ENCODE measurements at regions not wholly inside any gene's neighbourhood (a gene's known extent, or its start where the extent isn't known, plus 50 kb on each side); places are given as distances from the start of the nearest gene placed in this dataset.

GRCh38 chr10:84991301-84991700, 662.9 kb downstream of the CCSER2 start:
- POLR2A ChIA-PET: no interaction called here
- no peak for DNase-seq (ENCODE audit: extremely low spot score)
- CTCF ChIA-PET: interaction anchor here (2.2 kb wide), 1 partner anchor 9 kb away, joined by 13 read pairs; no protein-coding TSS in a partner anchor
- TF ChIP-seq, protein P1, sequence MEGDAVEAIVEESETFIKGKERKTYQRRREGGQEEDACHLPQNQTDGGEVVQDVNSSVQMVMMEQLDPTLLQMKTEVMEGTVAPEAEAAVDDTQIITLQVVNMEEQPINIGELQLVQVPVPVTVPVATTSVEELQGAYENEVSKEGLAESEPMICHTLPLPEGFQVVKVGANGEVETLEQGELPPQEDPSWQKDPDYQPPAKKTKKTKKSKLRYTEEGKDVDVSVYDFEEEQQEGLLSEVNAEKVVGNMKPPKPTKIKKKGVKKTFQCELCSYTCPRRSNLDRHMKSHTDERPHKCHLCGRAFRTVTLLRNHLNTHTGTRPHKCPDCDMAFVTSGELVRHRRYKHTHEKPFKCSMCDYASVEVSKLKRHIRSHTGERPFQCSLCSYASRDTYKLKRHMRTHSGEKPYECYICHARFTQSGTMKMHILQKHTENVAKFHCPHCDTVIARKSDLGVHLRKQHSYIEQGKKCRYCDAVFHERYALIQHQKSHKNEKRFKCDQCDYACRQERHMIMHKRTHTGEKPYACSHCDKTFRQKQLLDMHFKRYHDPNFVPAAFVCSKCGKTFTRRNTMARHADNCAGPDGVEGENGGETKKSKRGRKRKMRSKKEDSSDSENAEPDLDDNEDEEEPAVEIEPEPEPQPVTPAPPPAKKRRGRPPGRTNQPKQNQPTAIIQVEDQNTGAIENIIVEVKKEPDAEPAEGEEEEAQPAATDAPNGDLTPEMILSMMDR (IDR thresholded peaks at IDR 0.05; ENCODE audit: control extremely low read depth, extremely low read depth, low read depth, missing control alignments): no peak

DNA sequence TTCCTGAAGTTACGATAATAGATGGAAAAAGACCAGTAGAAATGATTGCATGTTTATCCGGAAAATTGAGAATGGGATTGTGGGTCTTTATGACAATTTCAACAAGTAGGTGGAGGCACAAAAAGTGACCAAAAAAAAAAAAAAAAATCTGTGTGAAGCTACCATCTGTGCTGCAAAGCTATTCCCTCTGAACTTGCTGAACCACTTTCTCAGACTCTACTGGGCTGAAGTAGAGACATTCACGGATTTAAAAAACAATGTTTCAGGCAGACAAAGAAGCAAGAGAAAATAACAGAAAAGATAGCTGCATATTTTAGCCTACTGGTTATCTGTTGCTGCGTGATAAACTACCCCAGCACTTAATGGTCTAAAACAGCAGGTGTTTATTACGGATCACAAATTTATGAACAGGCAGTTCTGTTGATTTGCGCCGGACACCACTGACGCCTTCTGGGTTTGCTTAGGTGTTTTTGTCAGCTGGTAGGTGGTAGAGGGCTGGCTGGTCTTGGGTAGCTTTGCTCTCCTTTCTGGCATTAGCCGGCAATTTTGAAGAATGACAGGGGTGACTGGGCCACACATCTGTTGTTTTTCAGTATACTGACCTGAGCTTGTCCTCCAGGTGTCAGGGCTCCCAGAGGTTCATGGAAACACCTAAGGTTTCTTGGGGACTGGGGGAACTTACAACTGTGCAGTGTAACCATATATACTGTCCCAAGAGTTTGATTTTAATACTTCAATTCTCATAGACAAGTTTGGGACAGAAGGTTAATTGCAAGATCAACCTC, 665.1 kb downstream of the CCSER2 start:
- CTCF ChIA-PET: interaction anchor here (1.2 to 1.4 kb wide), 5 partner anchors 8 to 29 kb away, joined by 3 to 4 read pairs (median 3); no protein-coding TSS in a partner anchor
- no peak for DNase-seq (ENCODE audit: extremely low spot score)
- POLR2A ChIA-PET: no interaction called here
- TF ChIP-seq, protein P1 (IDR thresholded peaks at IDR 0.05; ENCODE audit: control extremely low read depth, extremely low read depth, low read depth, missing control alignments): no peak

GRCh38 chr10:84994722-84995121, 666.3 kb downstream of the CCSER2 start:
- ChIA-PET CTCF (interaction anchor here (1.3 to 1.4 kb wide), 3 partner anchors 15 to 27 kb away, joined by 3 read pairs; no protein-coding TSS in a partner anchor), POLR2A (no interaction called here)
- DNase-seq (ENCODE audit: extremely low spot score): no peak
- TF ChIP-seq, protein P1 (IDR thresholded peaks at IDR 0.05; ENCODE audit: control extremely low read depth, extremely low read depth, low read depth, missing control alignments): no peak

GRCh38 chr10:84996580-84996979, 668.2 kb downstream of the CCSER2 start:
- TF ChIP-seq, protein P1 (IDR thresholded peaks at IDR 0.05; ENCODE audit: control extremely low read depth, extremely low read depth, low read depth, missing control alignments): no peak
- ChIA-PET POLR2A (no interaction called here), CTCF (interaction anchor here (1.0 kb wide), 1 partner anchor 9 kb away, joined by 3 read pairs; no protein-coding TSS in a partner anchor)
- DNase-seq (ENCODE audit: extremely low spot score): no peak

DNA sequence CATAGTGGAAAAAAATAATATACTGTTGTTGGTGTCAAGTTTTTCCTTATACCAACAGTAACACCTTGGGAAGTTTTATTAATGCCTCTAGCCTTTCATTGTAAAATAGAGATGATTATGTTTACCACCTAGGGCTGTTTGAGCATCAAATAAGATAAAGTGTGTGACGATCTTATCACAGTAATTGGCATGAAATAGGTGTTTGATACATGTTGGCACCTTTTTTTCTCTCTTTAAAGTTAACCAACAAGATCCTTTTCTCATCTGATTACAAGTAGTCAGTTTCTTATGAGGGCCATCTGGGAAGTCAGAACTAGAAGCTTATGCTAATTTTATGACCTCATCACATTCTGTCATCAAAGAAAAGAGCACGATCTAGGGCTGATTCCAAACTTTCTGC, 669.5 kb downstream of the CCSER2 start:
- CTCF ChIA-PET: interaction anchor here (1.0 kb wide), 1 partner anchor 10 kb away, joined by 3 read pairs; no protein-coding TSS in a partner anchor

DNA sequence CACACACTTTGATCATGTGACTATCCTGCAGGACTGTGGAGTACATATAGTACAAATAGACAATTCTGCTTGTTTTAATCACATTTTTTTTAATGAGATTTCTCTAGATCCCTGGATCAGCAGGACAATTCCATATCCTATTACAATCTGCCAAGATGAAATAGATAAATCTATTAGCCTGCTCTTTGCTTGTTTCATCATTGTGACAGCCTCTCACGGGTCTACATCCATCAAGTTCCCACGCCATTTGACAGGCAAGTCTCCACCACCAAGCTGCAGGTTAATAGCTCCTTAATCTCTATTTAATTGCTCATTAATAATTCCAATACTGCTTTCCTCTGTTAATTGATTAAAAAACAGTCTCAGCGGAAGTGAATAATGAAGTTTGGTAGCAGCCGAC, 671.5 kb downstream of the CCSER2 start:
- ChIA-PET POLR2A (no interaction called here), CTCF (interaction anchor here (2.1 to 3.6 kb wide), 2 partner anchors 9 to 13 kb away, joined by 5 to 13 read pairs; no protein-coding TSS in a partner anchor)
- no peak for DNase-seq (ENCODE audit: extremely low spot score)
- TF ChIP-seq, protein P1 (IDR thresholded peaks at IDR 0.05; ENCODE audit: control extremely low read depth, extremely low read depth, low read depth, missing control alignments): no peak

More for the DNA sequence above, 669.5 kb downstream of the CCSER2 start:
- DNase-seq (ENCODE audit: extremely low spot score): no peak
- TF ChIP-seq, protein P1 (IDR thresholded peaks at IDR 0.05; ENCODE audit: control extremely low read depth, extremely low read depth, low read depth, missing control alignments): no peak
- POLR2A ChIA-PET: no interaction called here

Measured in GM10248 (cell line).